ENCODE measurements at regions not wholly inside any gene's neighbourhood (a gene's known extent, or its start where the extent isn't known, plus 50 kb on each side); places are given as distances from the start of the nearest gene placed in this dataset.

GRCh38 chr4:13092702-13093101 is 391.4 kb downstream of the RAB28 start:
- no peak for TF ChIP-seq POLR2AphosphoS5 (IDR thresholded peaks at IDR 0.05; ENCODE audit: borderline replicate concordance, low read depth, low read length)
- TF ChIP-seq EZH2 (IDR thresholded peaks at IDR 0.05): no peak
- no peak for TF ChIP-seq FOXP2 (optimal IDR thresholded peaks at IDR 0.05; ENCODE audit: control extremely low read depth, extremely low read length, insufficient read depth)
